ENCODE measurements at regions not wholly inside any gene's neighbourhood (a gene's known extent, or its start where the extent isn't known, plus 50 kb on each side); places are given as distances from the start of the nearest gene placed in this dataset.

DNA sequence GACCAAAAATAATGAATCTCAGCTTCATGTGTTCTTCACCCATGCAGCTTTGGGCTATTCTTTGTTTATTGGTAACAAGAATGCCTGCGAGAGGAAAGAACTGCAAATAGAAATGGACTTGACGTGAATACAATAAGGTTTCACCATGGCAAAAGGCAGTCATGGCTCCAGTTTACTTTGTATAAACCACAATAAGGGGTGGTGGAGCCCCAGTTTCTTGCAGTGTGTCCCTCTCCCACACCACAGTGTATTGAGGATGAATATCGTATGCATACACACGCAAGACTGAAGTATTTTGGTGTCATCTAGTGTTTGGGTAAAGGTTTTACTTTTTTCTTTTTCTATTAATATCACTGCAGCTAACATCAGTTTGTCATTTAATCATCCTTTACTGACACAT is 159.7 kb upstream of the CNTN4 start:
- Histone ChIP-seq H3K27ac (ENCODE audit: low read length) (no peak overlapping the region), H3F3A (ENCODE audit: insufficient read depth, low read length) (peaks cover 8% of the 10 kb centered on the region), H4K20me1 (ENCODE audit: insufficient read depth, low read length) (no peaks in the 10 kb centered on the region), H3K9ac (ENCODE audit: low read length) (no peak overlapping the region), H3K4me2 (ENCODE audit: low read depth, low read length) (no peak overlapping the region), H3K4me1 (ENCODE audit: low read length) (peaks cover 8% of the 10 kb centered on the region), H3K9me3 (replicated peaks; ENCODE audit: insufficient read depth, low read length) (no peaks in the 10 kb centered on the region), H3K27me3 (replicated peaks; ENCODE audit: insufficient read depth, low read length) (no peaks in the 10 kb centered on the region), H3K36me3 (replicated peaks; ENCODE audit: insufficient read depth, low read length) (no peaks in the 10 kb centered on the region), H3K79me2 (ENCODE audit: low read length) (no peaks in the 10 kb centered on the region), H3K9me2 (replicated peaks; ENCODE audit: insufficient read depth, low read length) (no peaks in the 10 kb centered on the region), H2AFZ (ENCODE audit: low read length) (no peak overlapping the region), H3K4me3 (ENCODE audit: low read length) (no peak overlapping the region)
- TF ChIP-seq, protein P1, sequence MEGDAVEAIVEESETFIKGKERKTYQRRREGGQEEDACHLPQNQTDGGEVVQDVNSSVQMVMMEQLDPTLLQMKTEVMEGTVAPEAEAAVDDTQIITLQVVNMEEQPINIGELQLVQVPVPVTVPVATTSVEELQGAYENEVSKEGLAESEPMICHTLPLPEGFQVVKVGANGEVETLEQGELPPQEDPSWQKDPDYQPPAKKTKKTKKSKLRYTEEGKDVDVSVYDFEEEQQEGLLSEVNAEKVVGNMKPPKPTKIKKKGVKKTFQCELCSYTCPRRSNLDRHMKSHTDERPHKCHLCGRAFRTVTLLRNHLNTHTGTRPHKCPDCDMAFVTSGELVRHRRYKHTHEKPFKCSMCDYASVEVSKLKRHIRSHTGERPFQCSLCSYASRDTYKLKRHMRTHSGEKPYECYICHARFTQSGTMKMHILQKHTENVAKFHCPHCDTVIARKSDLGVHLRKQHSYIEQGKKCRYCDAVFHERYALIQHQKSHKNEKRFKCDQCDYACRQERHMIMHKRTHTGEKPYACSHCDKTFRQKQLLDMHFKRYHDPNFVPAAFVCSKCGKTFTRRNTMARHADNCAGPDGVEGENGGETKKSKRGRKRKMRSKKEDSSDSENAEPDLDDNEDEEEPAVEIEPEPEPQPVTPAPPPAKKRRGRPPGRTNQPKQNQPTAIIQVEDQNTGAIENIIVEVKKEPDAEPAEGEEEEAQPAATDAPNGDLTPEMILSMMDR (IDR thresholded peaks at IDR 0.05; ENCODE audit: low read length): no peak
- TF ChIP-seq EZH2phosphoT487 (IDR thresholded peaks at IDR 0.05; ENCODE audit: low read length) (no peak), EZH2 (optimal IDR thresholded peaks at IDR 0.05; ENCODE audit: low read depth, low read length) (no peak)
- DNase-seq: no peak

DNA sequence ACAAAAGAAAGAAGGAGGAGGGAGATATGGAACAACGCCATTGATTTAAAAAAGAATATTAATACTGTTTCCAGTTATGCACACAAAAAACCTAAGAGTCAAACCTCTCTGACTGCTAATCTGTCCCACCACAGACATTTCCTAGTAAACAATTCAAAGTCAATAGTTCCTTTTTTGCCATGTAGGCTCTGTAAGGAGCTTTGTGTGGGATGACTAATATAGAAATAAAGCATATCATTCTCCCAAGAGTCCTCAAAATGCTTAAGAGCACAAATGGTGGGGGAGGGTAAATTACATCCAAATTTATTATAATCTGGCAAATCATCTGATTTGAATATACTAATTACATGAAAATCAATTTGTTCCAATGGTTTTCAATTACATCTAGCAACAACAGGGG is 155.9 kb upstream of the CNTN4 start:
- TF ChIP-seq, protein P1 (IDR thresholded peaks at IDR 0.05; ENCODE audit: low read length): no peak
- TF ChIP-seq EZH2phosphoT487 (IDR thresholded peaks at IDR 0.05; ENCODE audit: low read length): no peak
- TF ChIP-seq EZH2 (optimal IDR thresholded peaks at IDR 0.05; ENCODE audit: low read depth, low read length): no peak
- H3F3A ChIP-seq (ENCODE audit: insufficient read depth, low read length): peaks cover 8% of the 10 kb centered on the region
- H3K79me2 ChIP-seq (ENCODE audit: low read length): no peaks in the 10 kb centered on the region
- H3K9ac ChIP-seq (ENCODE audit: low read length): no peak overlapping the region
- H3K9me3 ChIP-seq (replicated peaks; ENCODE audit: insufficient read depth, low read length): no peaks in the 10 kb centered on the region
- no peaks in the 10 kb centered on the region for H3K27me3 ChIP-seq (replicated peaks; ENCODE audit: insufficient read depth, low read length)
- H3K4me1 ChIP-seq (ENCODE audit: low read length): peaks cover 12% of the 10 kb centered on the region
- H3K27ac ChIP-seq (ENCODE audit: low read length): peak overlapping the region; percentile 52; the same call in 1 of the 2 replicates
- H3K4me2 ChIP-seq (ENCODE audit: low read depth, low read length): peak overlapping the region; percentile 50
- DNase-seq: no peak
- no peaks in the 10 kb centered on the region for H3K36me3 ChIP-seq (replicated peaks; ENCODE audit: insufficient read depth, low read length)
- H2AFZ ChIP-seq (ENCODE audit: low read length): peak overlapping the region; percentile 17
- no peaks in the 10 kb centered on the region for H4K20me1 ChIP-seq (ENCODE audit: insufficient read depth, low read length)
- H3K9me2 ChIP-seq (replicated peaks; ENCODE audit: insufficient read depth, low read length): no peaks in the 10 kb centered on the region
- H3K4me3 ChIP-seq (ENCODE audit: low read length): peak overlapping the region; percentile 48

- H3K9me3 ChIP-seq (replicated peaks; ENCODE audit: insufficient read depth, low read length): no peaks in the 10 kb centered on the region
- H3F3A ChIP-seq (ENCODE audit: insufficient read depth, low read length): peaks cover 8% of the 10 kb centered on the region
- no peaks in the 10 kb centered on the region for H4K20me1 ChIP-seq (ENCODE audit: insufficient read depth, low read length)
- no peaks in the 10 kb centered on the region for H3K36me3 ChIP-seq (replicated peaks; ENCODE audit: insufficient read depth, low read length)
- peak overlapping the region; percentile 52; the same call in 1 of the 2 replicates for H3K27ac ChIP-seq (ENCODE audit: low read length)
- no peaks in the 10 kb centered on the region for H3K9me2 ChIP-seq (replicated peaks; ENCODE audit: insufficient read depth, low read length)
- H3K79me2 ChIP-seq (ENCODE audit: low read length): no peaks in the 10 kb centered on the region
- H3K4me2 ChIP-seq (ENCODE audit: low read depth, low read length): peak overlapping the region; percentile 50
- H3K27me3 ChIP-seq (replicated peaks; ENCODE audit: insufficient read depth, low read length): no peaks in the 10 kb centered on the region
- peak; percentile 53 for DNase-seq
- H3K4me3 ChIP-seq (ENCODE audit: low read length): peak overlapping the region; percentile 48
- peak overlapping the region; percentile 27; the same call in 1 of the 2 replicates for H3K9ac ChIP-seq (ENCODE audit: low read length)
- peak overlapping the region; percentile 17 for H2AFZ ChIP-seq (ENCODE audit: low read length)
- TF ChIP-seq, protein P1 (IDR thresholded peaks at IDR 0.05; ENCODE audit: low read length): no peak
- no peak for TF ChIP-seq EZH2phosphoT487 (IDR thresholded peaks at IDR 0.05; ENCODE audit: low read length)
- TF ChIP-seq EZH2 (optimal IDR thresholded peaks at IDR 0.05; ENCODE audit: low read depth, low read length): no peak
- peaks cover 12% of the 10 kb centered on the region for H3K4me1 ChIP-seq (ENCODE audit: low read length)
Observed at GRCh38 chr3:1943395-1944118, 155.1 kb upstream of the CNTN4 start.
